LNCAP (cell line): ENCODE measurements at regions not wholly inside any gene's neighbourhood (a gene's known extent, or its start where the extent isn't known, plus 50 kb on each side); places are given as distances from the start of the nearest gene placed in this dataset.

Experiments
- TF ChIP-seq, protein P1 (sequence below): fragments of 450-650 bp; IDR thresholded peaks from 2 replicates; pipeline ENCODE4 v1.5.1; 2017; ENCODE audit warnings: mild to moderate bottlenecking

DNA sequence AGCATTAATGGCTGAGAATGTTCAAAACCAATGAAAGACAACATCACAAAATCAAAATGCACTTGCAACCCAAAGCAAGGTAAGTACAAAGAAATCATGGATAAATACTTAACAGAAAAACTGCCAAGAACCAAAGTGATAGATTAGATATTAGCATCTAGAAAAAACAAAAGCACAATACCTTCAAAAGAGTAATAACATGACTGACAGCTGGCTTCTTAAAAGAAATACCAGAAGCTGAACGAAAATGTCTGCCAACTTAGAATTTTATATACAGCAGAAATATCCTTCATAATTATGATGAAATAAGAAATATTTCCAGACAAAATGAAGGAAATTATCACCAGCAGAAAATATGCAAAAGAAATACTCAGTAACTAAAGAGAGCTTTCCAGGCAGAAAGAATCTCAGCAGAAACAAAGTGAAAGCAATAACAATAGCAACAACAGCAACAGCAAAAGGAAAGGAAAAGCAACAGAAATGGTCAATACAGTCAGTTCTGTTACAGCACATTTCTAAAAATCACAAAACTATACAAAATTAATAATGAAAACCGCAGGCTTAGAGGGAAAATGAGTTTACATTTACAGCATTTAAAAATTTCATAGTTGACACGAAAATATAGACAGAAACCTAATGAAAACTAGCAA lies 121.5 kb upstream of the MAN1A1 start:
- TF ChIP-seq, protein P1, sequence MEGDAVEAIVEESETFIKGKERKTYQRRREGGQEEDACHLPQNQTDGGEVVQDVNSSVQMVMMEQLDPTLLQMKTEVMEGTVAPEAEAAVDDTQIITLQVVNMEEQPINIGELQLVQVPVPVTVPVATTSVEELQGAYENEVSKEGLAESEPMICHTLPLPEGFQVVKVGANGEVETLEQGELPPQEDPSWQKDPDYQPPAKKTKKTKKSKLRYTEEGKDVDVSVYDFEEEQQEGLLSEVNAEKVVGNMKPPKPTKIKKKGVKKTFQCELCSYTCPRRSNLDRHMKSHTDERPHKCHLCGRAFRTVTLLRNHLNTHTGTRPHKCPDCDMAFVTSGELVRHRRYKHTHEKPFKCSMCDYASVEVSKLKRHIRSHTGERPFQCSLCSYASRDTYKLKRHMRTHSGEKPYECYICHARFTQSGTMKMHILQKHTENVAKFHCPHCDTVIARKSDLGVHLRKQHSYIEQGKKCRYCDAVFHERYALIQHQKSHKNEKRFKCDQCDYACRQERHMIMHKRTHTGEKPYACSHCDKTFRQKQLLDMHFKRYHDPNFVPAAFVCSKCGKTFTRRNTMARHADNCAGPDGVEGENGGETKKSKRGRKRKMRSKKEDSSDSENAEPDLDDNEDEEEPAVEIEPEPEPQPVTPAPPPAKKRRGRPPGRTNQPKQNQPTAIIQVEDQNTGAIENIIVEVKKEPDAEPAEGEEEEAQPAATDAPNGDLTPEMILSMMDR: no peak

DNA sequence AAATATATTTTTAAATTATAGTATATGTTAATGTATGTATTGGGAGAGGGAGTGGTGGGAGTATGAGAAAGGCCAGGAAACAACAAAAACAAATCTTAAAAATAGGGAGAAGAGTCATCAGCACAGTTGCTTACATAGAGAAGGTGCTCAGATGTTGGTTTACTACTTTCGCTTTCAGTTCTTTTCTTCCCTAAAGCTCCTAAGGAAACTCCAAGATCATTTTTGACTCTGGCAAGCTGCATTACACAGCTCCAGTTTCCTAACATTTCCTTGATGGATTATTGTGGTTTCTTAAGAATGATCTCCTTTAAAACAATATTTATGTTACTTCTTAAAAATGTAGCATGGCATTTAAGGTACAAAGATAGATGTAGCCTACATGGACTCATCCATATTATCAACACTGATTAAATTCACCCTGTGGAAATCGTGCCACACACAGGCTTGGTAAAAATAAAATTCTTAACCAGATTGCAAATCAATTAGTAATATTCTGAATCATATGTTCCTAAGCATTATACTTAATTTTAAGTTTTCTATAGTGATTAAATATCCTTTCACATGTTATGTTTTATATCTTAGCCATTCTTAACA lies 118.0 kb upstream of the MAN1A1 start:
- TF ChIP-seq, protein P1: no peak

DNA sequence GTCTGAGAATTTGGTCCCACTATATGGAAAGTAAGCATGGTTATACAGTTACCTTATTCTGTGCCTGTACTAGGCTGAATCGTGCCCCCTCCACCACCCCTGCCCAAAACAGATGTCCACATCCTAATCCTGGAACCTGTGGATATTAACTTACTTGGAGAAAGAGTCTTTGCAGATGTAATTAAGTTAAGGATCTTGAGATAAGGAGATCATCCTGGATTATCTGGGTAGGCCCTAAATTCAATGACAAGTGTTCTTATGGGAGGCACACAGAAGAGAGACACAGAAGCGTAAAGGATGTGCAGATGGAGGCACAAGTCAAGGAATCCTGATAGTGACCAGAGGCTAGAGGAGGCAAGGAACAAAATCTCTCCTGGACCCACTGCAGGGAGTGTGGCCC lies 116.7 kb upstream of the MAN1A1 start:
- TF ChIP-seq, protein P1: no peak

DNA sequence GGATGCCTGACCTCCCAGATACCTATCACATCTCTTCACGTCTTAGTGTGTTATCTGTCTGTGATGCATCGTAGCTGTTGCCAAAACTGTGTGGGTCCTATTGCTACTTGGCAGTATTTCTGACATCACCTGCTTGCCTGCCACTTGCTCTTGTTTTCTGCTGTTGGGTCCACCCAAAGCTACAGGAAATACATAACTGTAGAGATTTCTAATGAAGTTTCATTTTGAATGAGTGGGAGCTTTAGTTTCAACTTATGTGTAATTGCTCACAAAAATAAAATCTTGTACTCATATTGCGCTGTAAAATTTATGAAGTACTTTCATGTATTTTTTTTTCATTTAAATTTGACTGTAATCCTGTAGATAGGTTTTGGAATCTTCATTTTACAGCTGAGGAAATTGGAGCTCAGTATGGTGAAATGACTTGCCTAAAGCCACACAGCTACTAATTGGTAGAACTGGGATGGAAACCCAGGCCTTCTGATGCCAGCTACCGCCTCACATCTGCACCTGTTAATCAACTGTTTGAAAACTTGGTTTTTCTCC lies 113.6 kb upstream of the MAN1A1 start:
- TF ChIP-seq, protein P1: no peak

DNA sequence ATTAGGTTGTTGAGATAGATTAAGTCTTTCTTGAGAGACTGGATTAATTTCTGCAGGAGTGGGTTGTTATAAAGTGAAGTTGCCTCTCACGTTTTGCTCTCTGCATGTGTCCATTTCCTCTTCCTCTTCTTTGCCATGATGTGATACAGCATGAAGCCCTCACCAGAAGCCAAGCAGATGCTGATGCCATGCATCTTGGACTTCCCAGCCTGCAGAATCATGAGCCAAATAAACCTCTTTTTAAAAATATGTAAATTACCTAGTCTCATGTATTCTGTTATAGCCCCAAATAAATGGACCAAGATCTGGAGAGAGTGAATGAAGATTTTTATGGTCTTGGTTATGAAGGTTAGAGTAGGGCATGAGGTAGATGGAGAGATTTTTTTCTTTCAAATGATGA lies 111.6 kb upstream of the MAN1A1 start:
- TF ChIP-seq, protein P1: no peak

DNA sequence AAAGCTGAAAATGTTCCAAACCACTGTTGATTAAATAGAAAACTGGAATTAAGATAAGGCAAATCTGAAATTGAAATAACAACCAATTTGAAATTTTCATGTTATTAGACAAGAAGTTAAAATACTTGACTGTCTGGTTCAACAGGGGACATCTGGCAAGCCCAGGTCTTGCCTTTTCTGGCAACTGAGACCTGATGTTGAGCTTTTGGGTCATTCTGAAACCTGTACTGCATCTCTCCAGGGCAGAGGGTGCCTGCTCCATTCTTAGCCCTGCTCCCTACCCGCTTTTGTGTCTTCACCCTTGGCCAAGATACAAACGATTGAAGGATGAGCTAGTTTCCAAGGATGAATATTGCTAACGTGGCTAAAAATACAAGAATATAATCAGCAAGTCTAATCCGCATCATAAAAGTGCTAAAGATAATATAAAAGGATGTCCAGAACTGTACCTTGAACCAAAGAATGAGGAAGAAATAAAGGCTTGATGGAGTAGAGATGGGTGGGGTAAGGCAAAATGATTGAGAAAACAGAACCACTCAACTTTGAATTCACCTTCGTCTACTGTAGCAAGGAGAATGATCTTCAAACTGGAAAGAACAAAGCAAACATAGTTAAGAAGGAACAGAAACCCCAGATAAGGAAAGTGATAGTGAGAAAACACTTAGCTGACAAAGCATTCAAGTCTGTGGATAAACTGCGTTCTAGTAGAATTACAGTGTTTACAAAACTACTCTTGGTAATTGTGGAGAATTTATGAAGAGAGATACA lies 109.8 kb upstream of the MAN1A1 start:
- TF ChIP-seq, protein P1: no peak

DNA sequence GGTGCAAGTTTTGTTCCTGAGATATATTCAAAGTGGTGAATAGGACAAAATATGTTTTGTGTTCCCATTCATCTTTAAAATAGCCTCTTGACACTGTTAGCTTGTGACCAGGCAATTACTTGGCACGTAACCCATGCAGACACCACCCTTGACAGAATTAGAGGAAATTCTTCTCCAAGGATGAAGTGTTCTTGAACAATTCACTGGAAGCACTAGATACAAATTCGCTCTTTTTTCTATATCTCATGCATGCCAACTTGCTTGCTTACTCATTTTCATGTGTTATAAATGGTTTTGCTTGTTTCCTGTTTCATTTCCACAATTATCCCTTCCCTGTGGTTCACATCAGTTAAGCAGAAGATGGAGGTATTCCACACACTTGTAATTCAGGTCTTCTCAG lies 105.2 kb upstream of the MAN1A1 start:
- TF ChIP-seq, protein P1: no peak
